GM19438 (cell line): ENCODE measurements at regions not wholly inside any gene's neighbourhood (a gene's known extent, or its start where the extent isn't known, plus 50 kb on each side); places are given as distances from the start of the nearest gene placed in this dataset.
"Not testable (repeated sequence)": the region's sequence is repeated elsewhere in the genome, so short reads cannot be mapped to it uniquely, and the experiment has no call there.

Experiments
- ATAC-seq: cut with Tn5 transposase; IDR thresholded peaks from one replicate; pipeline ENCODE4 v1.9.1; 2021; ENCODE audit warnings: low read depth; ENCODE audit not compliant: unreplicated experiment

DNA sequence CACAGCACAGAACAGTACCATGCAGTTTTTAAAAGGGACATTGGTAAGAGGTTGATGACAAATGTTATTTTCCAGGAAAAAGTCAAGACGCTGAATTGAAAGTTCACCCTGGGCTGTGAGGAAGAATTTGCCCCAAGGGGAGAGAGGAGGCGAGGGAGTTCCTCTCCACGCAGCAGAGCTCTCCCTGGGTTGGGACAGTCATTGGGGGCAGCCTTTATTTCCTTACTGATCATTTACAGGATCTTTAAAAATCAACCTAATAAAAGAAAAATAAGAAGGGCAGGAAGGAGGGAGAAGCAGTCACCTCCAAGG, 49.9 kb upstream of the WNT7B start:
- no peak for ATAC-seq

DNA sequence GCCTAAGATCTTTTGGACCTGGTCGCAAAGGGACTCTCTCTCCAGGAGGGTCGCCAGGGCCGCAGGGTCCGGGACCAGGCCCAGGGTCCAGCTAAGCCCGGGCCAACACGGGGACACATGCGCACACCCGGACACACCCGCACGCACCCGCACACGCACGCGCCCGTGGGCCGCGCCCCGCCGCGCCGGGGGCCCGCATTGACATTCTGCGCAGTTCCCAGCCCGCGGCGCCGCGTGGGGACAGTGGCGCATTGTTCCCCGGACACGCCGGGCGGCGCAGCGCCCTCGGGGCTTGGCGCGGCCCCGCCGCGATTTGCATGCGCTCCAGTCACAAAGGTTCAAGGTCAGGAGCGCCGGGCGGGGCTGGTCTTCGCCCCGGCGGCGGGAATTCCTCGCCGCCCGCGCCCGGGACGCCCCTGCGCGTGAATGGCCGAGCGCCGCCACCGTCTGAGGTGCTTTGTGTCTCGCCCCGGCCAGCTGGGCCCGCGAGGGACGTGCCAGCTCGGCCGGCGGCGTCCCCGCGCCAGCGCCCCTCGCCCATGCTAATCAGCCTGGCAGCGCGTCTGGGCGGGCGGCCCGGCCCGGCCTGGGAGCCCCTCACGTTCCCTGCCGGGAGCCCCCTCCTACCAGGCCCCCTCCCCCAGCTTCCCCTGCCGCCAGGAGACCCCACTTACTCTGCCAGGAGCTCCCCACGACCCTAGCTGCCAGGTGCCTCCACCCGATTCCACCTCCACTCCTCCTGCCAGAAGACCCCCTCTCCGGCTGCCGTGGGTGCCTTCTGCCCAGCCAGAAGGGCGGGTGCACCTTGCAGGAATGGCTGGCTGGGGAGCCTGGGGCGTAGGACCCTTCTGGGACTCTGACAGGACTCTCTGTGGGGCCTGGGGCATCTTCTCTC, 50.5 kb upstream of the WNT7B start:
- ATAC-seq = no peak

- no peak for ATAC-seq
Observed at GRCh38 chr22:46028106-46028991, 51.4 kb upstream of the WNT7B start.

DNA sequence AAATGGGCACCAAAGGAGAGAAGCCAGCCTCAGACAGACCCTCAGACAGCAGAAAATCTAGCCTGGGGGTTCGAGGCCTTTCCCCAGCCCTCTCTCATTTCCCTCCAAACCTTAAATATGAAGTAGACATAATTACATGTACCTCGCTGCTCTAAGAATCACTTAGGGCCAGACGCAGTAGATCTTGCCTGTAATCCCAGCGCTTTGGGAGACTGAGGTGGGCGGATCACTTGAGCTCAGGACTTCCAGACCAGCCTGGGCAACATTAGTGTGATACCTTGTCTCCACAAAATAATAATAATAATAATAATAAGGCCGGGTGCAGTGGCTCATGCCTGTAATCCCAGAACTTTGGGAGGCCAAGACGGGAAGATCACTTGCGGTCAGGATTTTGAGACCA, 52.1 kb upstream of the WNT7B start:
- ATAC-seq = no peak

- no peak for ATAC-seq
Observed at GRCh38 chr22:46029574-46030200, 52.7 kb upstream of the WNT7B start.

GRCh38 chr22:46030231-46030880, 53.4 kb upstream of the WNT7B start:
- ATAC-seq = no peak

DNA sequence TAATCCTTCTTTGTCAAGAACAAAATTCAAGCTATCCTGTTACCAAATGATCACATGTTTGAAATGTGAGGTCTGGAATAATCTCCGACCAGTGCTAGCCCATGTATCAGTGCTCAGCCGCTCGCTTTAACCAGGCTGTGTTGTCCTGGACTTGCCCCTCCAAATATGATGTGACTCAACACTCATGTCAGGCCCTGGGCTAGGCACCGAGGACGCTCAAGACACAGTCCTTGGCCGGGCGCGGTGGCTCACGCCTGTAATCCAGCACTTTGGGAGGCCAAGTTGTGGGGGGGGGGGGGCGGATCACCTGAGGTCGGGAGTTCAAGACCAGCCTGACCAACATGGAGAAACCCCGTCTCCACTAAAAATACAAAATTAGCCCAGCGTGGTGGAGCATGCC, 54.1 kb upstream of the WNT7B start:
- ATAC-seq = no peak

GRCh38 chr22:46031557-46031956, 54.6 kb upstream of the WNT7B start:
- no peak for ATAC-seq

DNA sequence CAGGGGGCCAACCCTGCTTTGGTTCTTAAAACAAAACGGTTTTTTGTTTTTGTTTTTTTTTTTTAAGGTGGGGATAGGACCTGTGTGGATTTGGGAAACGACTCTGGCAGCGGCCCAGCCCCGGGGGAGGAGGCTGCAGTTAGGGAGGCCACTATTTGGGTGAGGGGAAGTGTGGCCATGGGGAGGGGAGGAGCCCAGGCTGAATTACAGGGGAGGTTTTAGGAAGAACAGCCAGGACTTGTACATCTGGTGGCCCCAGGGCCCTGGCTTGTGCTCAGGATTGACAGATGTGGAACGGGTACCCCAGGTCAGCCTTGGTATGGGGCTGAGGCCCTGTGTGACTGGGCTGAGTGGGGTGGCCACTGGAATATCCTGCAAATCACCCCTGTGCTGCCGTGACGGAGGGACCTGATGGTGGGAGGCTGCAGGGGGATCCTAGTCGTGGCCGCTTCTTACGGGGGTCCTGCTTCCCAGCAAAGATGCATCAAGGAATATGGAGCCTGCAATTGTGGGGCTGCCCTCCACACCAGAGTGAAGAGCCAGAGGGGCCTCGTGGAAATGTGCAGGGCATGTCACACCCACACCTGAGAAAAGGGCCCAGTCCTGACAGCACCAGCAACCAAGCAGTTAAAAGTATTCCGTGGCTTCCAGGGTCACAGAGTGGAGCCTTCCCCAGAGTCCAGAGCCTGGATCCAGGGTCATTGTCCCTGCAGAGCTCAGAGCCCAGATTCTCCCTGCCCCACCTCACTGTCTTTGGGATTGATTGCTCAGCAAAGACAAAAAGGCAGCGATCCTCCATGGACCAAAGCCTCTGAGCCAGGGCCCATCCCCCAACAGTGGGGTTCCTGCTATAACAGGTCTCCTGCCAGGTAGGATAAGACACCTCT, 55.2 kb upstream of the WNT7B start:
- no peak for ATAC-seq

GRCh38 chr22:46033256-46034200, 56.6 kb upstream of the WNT7B start:
- ATAC-seq = no peak

GRCh38 chr22:46034480-46034879, 57.5 kb upstream of the WNT7B start:
- ATAC-seq = not testable (repeated sequence)

DNA sequence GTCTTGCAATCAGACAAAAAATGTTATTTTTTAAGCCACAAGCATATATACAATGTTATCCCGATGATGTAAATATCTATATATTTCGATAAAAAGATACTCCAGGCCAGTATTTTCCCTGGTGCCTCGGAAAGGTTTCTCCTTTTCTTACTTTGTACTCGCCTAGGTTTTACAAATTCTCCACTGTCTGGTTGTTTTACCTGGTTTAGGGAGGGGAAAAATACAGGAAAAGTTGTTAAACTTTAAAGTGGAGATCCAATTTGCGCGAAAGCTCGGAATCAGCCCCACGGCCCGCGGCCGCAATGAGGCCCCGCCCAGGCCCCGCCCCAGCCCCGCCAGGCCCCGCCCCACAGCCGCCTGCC, 58.4 kb upstream of the WNT7B start:
- no peak for ATAC-seq

DNA sequence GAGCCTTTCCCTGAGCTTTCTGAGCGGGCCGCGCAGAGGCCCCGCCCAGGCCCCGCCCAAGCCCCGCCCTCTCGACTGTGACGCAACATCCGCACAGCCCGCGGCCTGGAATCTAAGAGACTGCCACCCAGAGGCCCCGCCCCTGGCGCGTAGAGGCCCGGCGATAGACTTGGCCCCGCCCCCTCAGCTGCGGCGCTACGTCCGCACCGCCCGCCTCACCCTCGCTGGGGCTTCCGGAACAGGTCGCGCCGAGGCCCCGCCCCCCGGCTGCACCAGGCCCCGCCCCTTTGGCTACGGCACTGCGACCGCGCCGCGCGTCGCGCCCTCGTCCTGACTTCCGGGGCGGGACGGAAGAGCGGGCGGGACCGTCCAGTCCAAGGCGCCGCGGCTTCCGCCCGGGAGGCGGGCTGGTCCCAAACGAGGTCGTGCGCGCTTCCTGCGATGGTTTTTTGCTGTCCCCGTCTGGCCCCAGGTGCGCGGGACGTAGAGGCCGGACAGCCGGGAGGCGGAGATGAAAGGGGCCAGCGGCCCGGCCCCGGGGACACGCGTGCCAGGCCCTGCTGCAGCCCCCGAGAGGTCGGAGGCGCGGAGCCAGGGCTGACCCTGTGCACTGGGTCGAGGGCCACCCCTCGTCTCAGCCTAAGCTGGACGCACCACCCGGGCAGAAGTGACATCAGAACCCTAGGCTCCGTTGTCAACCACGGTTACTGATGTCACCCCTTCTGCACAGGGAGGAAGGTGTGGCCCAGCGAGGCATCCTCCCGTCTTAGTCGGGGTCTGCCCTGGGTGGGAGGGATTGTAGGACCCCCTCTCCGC, 59.0 kb upstream of the WNT7B start:
- peak; percentile 86 for ATAC-seq

- no peak for ATAC-seq
Observed at GRCh38 chr22:46036558-46037408, 59.8 kb upstream of the WNT7B start.

DNA sequence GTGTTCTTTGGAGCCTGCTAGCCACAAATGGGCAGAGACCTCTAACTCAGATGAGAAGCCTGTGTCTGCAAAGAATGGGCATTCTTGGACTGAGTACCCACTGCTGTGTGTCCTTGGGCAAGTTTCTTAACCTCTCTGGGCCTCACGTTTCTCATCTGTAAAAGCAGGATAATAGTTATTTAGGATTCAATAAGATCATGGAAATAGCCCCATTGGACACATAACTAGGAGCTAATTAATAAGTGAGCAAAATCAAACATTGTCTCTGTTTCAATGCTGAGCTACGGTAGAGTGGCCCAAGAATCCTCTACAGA, 61.2 kb upstream of the WNT7B start:
- ATAC-seq = no peak

GRCh38 chr22:46038516-46039430, 61.8 kb upstream of the WNT7B start:
- ATAC-seq = no peak
